ENCODE measurements at regions not wholly inside any gene's neighbourhood (a gene's known extent, or its start where the extent isn't known, plus 50 kb on each side); places are given as distances from the start of the nearest gene placed in this dataset.
"Not testable (repeated sequence)": the region's sequence is repeated elsewhere in the genome, so short reads cannot be mapped to it uniquely, and the experiment has no call there.

- no peak for DNase-seq
Observed at GRCh38 chr15:38818157-38818790, 253.7 kb upstream of the RASGRP1 start.

GRCh38 chr15:38819387-38819950 lies 254.9 kb upstream of the RASGRP1 start:
- no peak for DNase-seq

GRCh38 chr15:38823263-38823662 lies 258.6 kb upstream of the RASGRP1 start:
- DNase-seq: no peak

- DNase-seq: no peak
Observed at GRCh38 chr15:38824719-38825118, 260.1 kb upstream of the RASGRP1 start.

GRCh38 chr15:38826880-38827279 lies 262.3 kb upstream of the RASGRP1 start:
- DNase-seq: no peak

GRCh38 chr15:38828031-38828532 lies 263.5 kb upstream of the RASGRP1 start:
- DNase-seq: no peak

- DNase-seq: no peak
Observed at GRCh38 chr15:38829086-38829485, 264.5 kb upstream of the RASGRP1 start.

- no peak for DNase-seq
Observed at GRCh38 chr15:38842226-38842625, 277.6 kb upstream of the RASGRP1 start.

- DNase-seq: no peak
Observed at GRCh38 chr15:38843051-38843501, 278.5 kb upstream of the RASGRP1 start.

GRCh38 chr15:38843736-38844590 lies 279.3 kb upstream of the RASGRP1 start:
- DNase-seq: no peak

- no peak for DNase-seq
Observed at GRCh38 chr15:38844736-38845135, 280.1 kb upstream of the RASGRP1 start.

GRCh38 chr15:38846346-38846745 lies 281.7 kb upstream of the RASGRP1 start:
- DNase-seq: no peak

- DNase-seq: no peak
Observed at GRCh38 chr15:38847666-38848065, 283.1 kb upstream of the RASGRP1 start.

GRCh38 chr15:38849046-38849445 lies 284.4 kb upstream of the RASGRP1 start:
- no peak for DNase-seq

GRCh38 chr15:38852188-38852587 lies 287.6 kb upstream of the RASGRP1 start:
- DNase-seq: not testable (repeated sequence)

- peak; percentile 31 for DNase-seq
Observed at GRCh38 chr15:38853608-38854007, 289.0 kb upstream of the RASGRP1 start.

- no peak for DNase-seq
Observed at GRCh38 chr15:38854506-38854905, 289.9 kb upstream of the RASGRP1 start.

GRCh38 chr15:38857814-38858213 lies 293.2 kb upstream of the RASGRP1 start:
- DNase-seq: no peak

GRCh38 chr15:38859574-38859973 lies 295.0 kb upstream of the RASGRP1 start:
- no peak for DNase-seq

- no peak for DNase-seq
Observed at GRCh38 chr15:38860253-38860652, 295.6 kb upstream of the RASGRP1 start.

- no peak for DNase-seq
Observed at GRCh38 chr15:38860674-38861073, 296.1 kb upstream of the RASGRP1 start.

GRCh38 chr15:38861108-38861507 lies 296.5 kb upstream of the RASGRP1 start:
- DNase-seq: no peak

- no peak for DNase-seq
Observed at GRCh38 chr15:38862099-38862498, 297.5 kb upstream of the RASGRP1 start.

GRCh38 chr15:38863381-38863780 lies 298.8 kb upstream of the RASGRP1 start:
- DNase-seq: no peak

Measured in activated CD4-positive, alpha-beta T cell treated with anti-CD3 and anti-CD28 coated beads for 48 hours (primary cell).